Memory B cell (primary cell): ENCODE measurements at regions not wholly inside any gene's neighbourhood (a gene's known extent, or its start where the extent isn't known, plus 50 kb on each side); places are given as distances from the start of the nearest gene placed in this dataset.

Source experiments
- ATAC-seq: fragments of 150-1000 bp; cut with Tn5 transposase; 2 replicates; pipeline ENCODE4 v1.10.0; 2021; ENCODE audit warnings: low read depth, mild to moderate bottlenecking, moderate library complexity
- DNase-seq, 2 donors: peaks; one replicate each; pipeline ENCODE4 v3.0.0; 2022; ENCODE audit warnings: low spot score in 2 of 2
- H3K27ac Mint-ChIP-seq: one replicate; pipeline ENCODE4 v1.8.0; 2022; ENCODE audit warnings: mild to moderate bottlenecking, moderate library complexity, mixed read lengths
- H3K27me3 Mint-ChIP-seq: one replicate; pipeline ENCODE4 v1.8.0; 2022; ENCODE audit warnings: mixed read lengths
- H3K36me3 Mint-ChIP-seq: one replicate; pipeline ENCODE4 v1.8.0; 2022; ENCODE audit warnings: mild to moderate bottlenecking, mixed read lengths
- H3K4me1 Mint-ChIP-seq: one replicate; pipeline ENCODE4 v1.8.0; 2022; ENCODE audit warnings: mixed read lengths
- H3K4me3 Mint-ChIP-seq: one replicate; pipeline ENCODE4 v1.8.0; 2022; ENCODE audit warnings: mild to moderate bottlenecking, moderate library complexity, mixed read lengths
- H3K9me3 Mint-ChIP-seq: one replicate; pipeline ENCODE4 v1.8.0; 2022; ENCODE audit warnings: mixed read lengths

GRCh38 chr10:78143576-78143975 is 109.9 kb downstream of the RPS24 start:
- DNase-seq (no peak), ATAC-seq (no peak)
- H3K27me3 Mint-ChIP-seq: peaks cover 20% of the 10 kb centered on the region
- peaks cover 2% of the 10 kb centered on the region for H3K9me3 Mint-ChIP-seq
- H3K4me1 Mint-ChIP-seq: no peaks in the 10 kb centered on the region
- H3K27ac Mint-ChIP-seq: no peak overlapping the region
- H3K4me3 Mint-ChIP-seq: no peak overlapping the region
- H3K36me3 Mint-ChIP-seq: no peaks in the 10 kb centered on the region

GRCh38 chr10:78146200-78146599 is 112.5 kb downstream of the RPS24 start:
- DNase-seq: no peak
- no peak overlapping the region for H3K4me3 Mint-ChIP-seq
- H3K9me3 Mint-ChIP-seq: peaks cover 2% of the 10 kb centered on the region
- H3K4me1 Mint-ChIP-seq: no peaks in the 10 kb centered on the region
- H3K27me3 Mint-ChIP-seq: peaks cover 14% of the 10 kb centered on the region
- H3K36me3 Mint-ChIP-seq: no peaks in the 10 kb centered on the region
- ATAC-seq: no peak
- H3K27ac Mint-ChIP-seq: no peak overlapping the region

GRCh38 chr10:78147202-78147601 is 113.5 kb downstream of the RPS24 start:
- Mint-ChIP-seq H3K36me3 (no peaks in the 10 kb centered on the region), H3K9me3 (peaks cover 2% of the 10 kb centered on the region), H3K27ac (no peak overlapping the region), H3K27me3 (peaks cover 14% of the 10 kb centered on the region), H3K4me3 (no peak overlapping the region), H3K4me1 (no peaks in the 10 kb centered on the region)
- ATAC-seq (no peak), DNase-seq (no peak)

- ATAC-seq (no peak), DNase-seq (no peak)
- H3K4me1 Mint-ChIP-seq: no peaks in the 10 kb centered on the region
- H3K4me3 Mint-ChIP-seq: no peak overlapping the region
- H3K27me3 Mint-ChIP-seq: peaks cover 8% of the 10 kb centered on the region
- H3K36me3 Mint-ChIP-seq: no peaks in the 10 kb centered on the region
- H3K27ac Mint-ChIP-seq: no peak overlapping the region
- H3K9me3 Mint-ChIP-seq: peaks cover 2% of the 10 kb centered on the region
Observed at GRCh38 chr10:78148216-78148960, 114.7 kb downstream of the RPS24 start.

GRCh38 chr10:78148961-78149612 is 115.4 kb downstream of the RPS24 start:
- H3K27me3 Mint-ChIP-seq: peaks cover 8% of the 10 kb centered on the region
- ATAC-seq: no peak
- no peaks in the 10 kb centered on the region for H3K36me3 Mint-ChIP-seq
- peaks cover 2% of the 10 kb centered on the region for H3K9me3 Mint-ChIP-seq
- no peak overlapping the region for H3K4me3 Mint-ChIP-seq
- no peaks in the 10 kb centered on the region for H3K4me1 Mint-ChIP-seq
- DNase-seq: no peak
- H3K27ac Mint-ChIP-seq: no peak overlapping the region

GRCh38 chr10:78150756-78151155 is 117.1 kb downstream of the RPS24 start:
- DNase-seq (no peak), ATAC-seq (no peak)
- Mint-ChIP-seq H3K27me3 (peaks cover 1% of the 10 kb centered on the region), H3K4me3 (no peak overlapping the region), H3K36me3 (no peaks in the 10 kb centered on the region), H3K9me3 (peaks cover 2% of the 10 kb centered on the region), H3K4me1 (no peaks in the 10 kb centered on the region), H3K27ac (no peak overlapping the region)

- H3K4me1 Mint-ChIP-seq: no peaks in the 10 kb centered on the region
- H3K4me3 Mint-ChIP-seq: no peak overlapping the region
- no peaks in the 10 kb centered on the region for H3K36me3 Mint-ChIP-seq
- ATAC-seq (no peak), DNase-seq (no peak)
- peaks cover 13% of the 10 kb centered on the region for H3K27me3 Mint-ChIP-seq
- no peaks in the 10 kb centered on the region for H3K9me3 Mint-ChIP-seq
- no peak overlapping the region for H3K27ac Mint-ChIP-seq
Observed at GRCh38 chr10:78155722-78156121, 122.1 kb downstream of the RPS24 start.

- no peaks in the 10 kb centered on the region for H3K9me3 Mint-ChIP-seq
Observed at GRCh38 chr10:78160591-78160990, 126.9 kb downstream of the RPS24 start.

GRCh38 chr10:78162853-78163252 is 129.2 kb downstream of the RPS24 start:
- Mint-ChIP-seq H3K4me3 (no peak overlapping the region), H3K4me1 (no peaks in the 10 kb centered on the region), H3K9me3 (no peaks in the 10 kb centered on the region), H3K27me3 (peaks cover 19% of the 10 kb centered on the region), H3K36me3 (no peaks in the 10 kb centered on the region), H3K27ac (no peak overlapping the region)
- DNase-seq (no peak), ATAC-seq (no peak)

More at GRCh38 chr10:78160591-78160990, 126.9 kb downstream of the RPS24 start:
- ATAC-seq: no peak
- H3K4me1 Mint-ChIP-seq: no peaks in the 10 kb centered on the region
- H3K36me3 Mint-ChIP-seq: no peaks in the 10 kb centered on the region
- no peak for DNase-seq
- peaks cover 21% of the 10 kb centered on the region for H3K27me3 Mint-ChIP-seq
- no peak overlapping the region for H3K4me3 Mint-ChIP-seq
- H3K27ac Mint-ChIP-seq: no peak overlapping the region

GRCh38 chr10:78164702-78165101 is 131.0 kb downstream of the RPS24 start:
- Mint-ChIP-seq H3K9me3 (no peaks in the 10 kb centered on the region), H3K27ac (no peak overlapping the region), H3K4me1 (no peaks in the 10 kb centered on the region), H3K36me3 (no peaks in the 10 kb centered on the region), H3K27me3 (peaks cover 15% of the 10 kb centered on the region), H3K4me3 (no peak overlapping the region)
- ATAC-seq (no peak), DNase-seq (no peak)

GRCh38 chr10:78165172-78165571 is 131.5 kb downstream of the RPS24 start:
- H3K27me3 Mint-ChIP-seq: peaks cover 14% of the 10 kb centered on the region
- no peak overlapping the region for H3K4me3 Mint-ChIP-seq
- no peaks in the 10 kb centered on the region for H3K9me3 Mint-ChIP-seq
- ATAC-seq (no peak), DNase-seq (no peak)
- H3K27ac Mint-ChIP-seq: no peak overlapping the region
- no peaks in the 10 kb centered on the region for H3K36me3 Mint-ChIP-seq
- no peaks in the 10 kb centered on the region for H3K4me1 Mint-ChIP-seq

- DNase-seq (no peak), ATAC-seq (no peak)
- Mint-ChIP-seq H3K9me3 (peaks cover 1% of the 10 kb centered on the region), H3K36me3 (no peaks in the 10 kb centered on the region), H3K4me1 (no peaks in the 10 kb centered on the region), H3K4me3 (no peak overlapping the region), H3K27me3 (peaks cover 14% of the 10 kb centered on the region), H3K27ac (no peak overlapping the region)
Observed at GRCh38 chr10:78165617-78166016, 132.0 kb downstream of the RPS24 start.

- Mint-ChIP-seq H3K27ac (no peak overlapping the region), H3K9me3 (peaks cover 1% of the 10 kb centered on the region), H3K4me3 (no peak overlapping the region), H3K4me1 (no peaks in the 10 kb centered on the region), H3K27me3 (peaks cover 14% of the 10 kb centered on the region), H3K36me3 (no peaks in the 10 kb centered on the region)
- DNase-seq (no peak), ATAC-seq (no peak)
Observed at GRCh38 chr10:78166261-78166660, 132.6 kb downstream of the RPS24 start.

- ATAC-seq (no peak), DNase-seq (no peak)
- Mint-ChIP-seq H3K27ac (no peak overlapping the region), H3K27me3 (peaks cover 11% of the 10 kb centered on the region), H3K4me1 (peaks cover 4% of the 10 kb centered on the region), H3K4me3 (no peak overlapping the region), H3K36me3 (no peaks in the 10 kb centered on the region), H3K9me3 (peaks cover 1% of the 10 kb centered on the region)
Observed at GRCh38 chr10:78169214-78169613, 135.6 kb downstream of the RPS24 start.

- ATAC-seq: no peak
- DNase-seq: no peak
- H3K9me3 Mint-ChIP-seq: peaks cover 1% of the 10 kb centered on the region
- peaks cover 4% of the 10 kb centered on the region for H3K4me1 Mint-ChIP-seq
- H3K27me3 Mint-ChIP-seq: peaks cover 10% of the 10 kb centered on the region
- no peaks in the 10 kb centered on the region for H3K36me3 Mint-ChIP-seq
- no peak overlapping the region for H3K4me3 Mint-ChIP-seq
- no peak overlapping the region for H3K27ac Mint-ChIP-seq
Observed at GRCh38 chr10:78170026-78170475, 136.4 kb downstream of the RPS24 start.
